ENCODE measurements at regions not wholly inside any gene's neighbourhood (a gene's known extent, or its start where the extent isn't known, plus 50 kb on each side); places are given as distances from the start of the nearest gene placed in this dataset.

DNA sequence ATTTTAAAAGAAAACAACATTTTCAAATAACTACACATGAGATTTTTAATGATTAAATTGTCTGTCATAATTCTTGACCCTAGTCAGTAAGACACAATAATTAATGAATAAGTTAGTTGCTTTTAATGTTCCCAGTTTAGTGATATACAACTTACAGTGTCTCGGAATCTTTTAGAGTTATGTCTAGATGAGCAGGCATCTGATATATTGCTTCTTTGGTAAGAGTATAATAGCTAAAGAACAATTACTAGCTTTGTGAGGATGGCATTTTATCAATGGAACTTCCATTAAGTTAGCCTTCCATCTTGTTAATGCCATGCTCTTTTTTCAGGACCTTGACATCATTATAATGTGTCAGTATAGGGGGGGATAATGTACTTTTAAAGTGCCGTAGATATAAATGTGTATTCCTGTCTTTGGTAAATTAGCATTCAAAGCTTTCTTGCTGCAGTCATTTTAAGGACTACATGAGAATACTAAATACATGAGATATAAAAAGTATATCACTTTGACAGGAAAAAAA, 425.1 kb downstream of the PDHA2 start:
- H3K9me3 Mint-ChIP-seq: peaks cover 4 to 8% of the 10 kb centered on the region in 2 donors
- peaks cover 2% of the 10 kb centered on the region for H3K36me3 Mint-ChIP-seq (ENCODE audit: insufficient read depth)

DNA sequence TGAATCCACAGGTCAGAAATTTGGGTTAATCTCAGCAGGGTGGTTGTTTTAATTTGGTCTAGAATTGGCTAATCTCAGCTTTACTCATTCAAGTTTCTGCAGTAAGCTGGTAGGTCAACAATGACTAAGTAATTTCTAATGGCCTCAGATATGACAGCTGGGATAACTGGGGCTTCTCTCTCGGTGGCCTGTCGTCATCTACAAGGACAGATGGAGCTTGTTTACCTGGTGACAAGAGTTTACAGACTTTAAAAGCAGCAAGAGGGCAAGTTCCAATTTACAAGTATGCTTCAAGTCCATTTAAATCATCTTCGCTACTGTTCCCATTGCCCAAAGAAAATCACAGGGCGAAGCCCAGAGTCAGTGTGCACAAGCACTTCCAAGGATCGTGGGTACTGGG, 453.9 kb downstream of the PDHA2 start:
- peaks cover 0 to 8% of the 10 kb centered on the region in 2 donors for H3K9me3 Mint-ChIP-seq
- H3K4me1 Mint-ChIP-seq (ENCODE audit: low read depth in 2 of 2): no peaks in the 10 kb centered on the region
- H3K36me3 Mint-ChIP-seq (ENCODE audit: insufficient read depth): no peaks in the 10 kb centered on the region
- no peak overlapping the region for H3K4me3 Mint-ChIP-seq
- DNase-seq (no peak), ATAC-seq (replicated peaks) (no peak)
- no peaks in the 10 kb centered on the region for H3K27me3 Mint-ChIP-seq
- H3K27ac Mint-ChIP-seq: no peak overlapping the region

More for the DNA sequence above, 425.1 kb downstream of the PDHA2 start:
- H3K27ac Mint-ChIP-seq: no peak overlapping the region
- no peak for ATAC-seq (replicated peaks)
- no peak overlapping the region for H3K4me3 Mint-ChIP-seq
- DNase-seq: no peak
- no peaks in the 10 kb centered on the region for H3K4me1 Mint-ChIP-seq (ENCODE audit: low read depth in 2 of 2)
- no peaks in the 10 kb centered on the region for H3K27me3 Mint-ChIP-seq

DNA sequence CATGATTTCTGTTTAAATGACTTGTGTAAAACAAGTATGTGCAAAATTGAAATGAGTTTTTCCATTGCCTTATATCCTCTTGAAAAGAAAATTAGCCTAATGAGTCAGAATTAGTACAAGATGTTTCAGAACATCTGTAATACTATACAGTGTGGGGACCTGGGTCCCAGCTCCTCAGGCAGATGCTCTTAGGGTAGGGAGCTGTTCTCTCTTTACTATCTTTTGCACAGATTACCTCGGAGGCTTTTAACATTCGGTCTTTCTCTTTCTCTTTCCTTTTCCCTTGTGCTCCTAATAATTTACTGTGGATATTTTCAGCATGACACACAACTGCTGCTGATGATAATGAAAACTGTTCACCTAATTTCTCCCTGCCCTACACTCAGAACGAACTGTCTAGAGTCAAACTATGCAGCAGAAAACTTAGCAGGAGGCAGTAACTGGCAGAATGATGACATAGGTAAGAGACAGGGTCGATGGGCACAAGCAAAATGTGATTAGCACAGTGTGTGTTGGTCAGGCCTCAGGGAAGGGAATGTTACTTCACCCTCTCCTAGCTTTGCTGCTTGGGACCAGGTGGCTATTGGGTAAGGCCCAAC, 455.3 kb downstream of the PDHA2 start:
- Mint-ChIP-seq H3K27me3 (no peaks in the 10 kb centered on the region), H3K4me3 (no peak overlapping the region), H3K9me3 (peaks cover 0 to 10% of the 10 kb centered on the region in 2 donors), H3K4me1 (ENCODE audit: low read depth in 2 of 2) (no peaks in the 10 kb centered on the region), H3K27ac (no peak overlapping the region), H3K36me3 (ENCODE audit: insufficient read depth) (no peaks in the 10 kb centered on the region)
- ATAC-seq (replicated peaks) (no peak), DNase-seq (no peak)

DNA sequence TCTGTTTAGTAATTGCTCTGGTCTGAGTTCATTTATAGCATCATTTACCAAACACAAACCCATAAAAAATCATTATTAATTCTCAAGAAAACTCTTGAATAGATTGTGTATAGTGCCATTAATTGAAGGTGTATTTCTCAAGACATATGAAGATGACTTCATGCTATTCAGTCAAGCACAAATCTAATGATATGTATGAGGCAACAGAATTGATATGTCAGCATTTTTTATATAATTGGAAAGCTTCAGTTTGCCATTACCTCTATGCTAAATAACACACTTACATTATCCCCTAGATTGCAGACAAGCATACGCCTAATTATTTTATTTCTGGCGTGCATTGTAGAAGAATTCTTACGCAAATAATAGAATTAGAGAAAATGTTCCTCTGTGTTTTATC, 461.8 kb downstream of the PDHA2 start:
- H3K9me3 Mint-ChIP-seq: peaks cover 0 to 9% of the 10 kb centered on the region in 2 donors

DNA sequence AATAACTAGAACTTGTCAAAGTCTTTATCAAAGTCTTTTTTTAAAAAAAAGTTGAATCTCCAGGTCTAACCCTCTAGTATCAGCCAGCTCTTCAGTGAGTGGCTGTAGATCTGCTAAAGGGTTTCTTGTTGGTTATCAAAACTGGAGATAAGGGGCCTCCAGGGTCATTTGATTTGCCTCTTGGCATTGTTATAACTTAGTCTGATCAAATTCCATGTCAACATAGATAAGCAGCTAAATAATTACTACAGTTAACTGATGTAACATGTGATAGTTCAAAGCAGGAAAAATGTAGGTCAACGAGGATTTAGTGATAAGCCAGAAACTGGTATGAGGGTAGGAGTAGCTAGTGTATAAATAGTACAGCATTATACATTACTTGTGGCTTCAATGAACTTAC, 465.1 kb downstream of the PDHA2 start:
- no peak overlapping the region for H3K27ac Mint-ChIP-seq
- H3K27me3 Mint-ChIP-seq: no peaks in the 10 kb centered on the region
- no peaks in the 10 kb centered on the region for H3K36me3 Mint-ChIP-seq (ENCODE audit: insufficient read depth)
- no peak overlapping the region for H3K4me3 Mint-ChIP-seq
- DNase-seq: no peak
- H3K4me1 Mint-ChIP-seq (ENCODE audit: low read depth in 2 of 2): no peaks in the 10 kb centered on the region
- H3K9me3 Mint-ChIP-seq: peaks cover 11 to 20% of the 10 kb centered on the region in 2 donors
- ATAC-seq (replicated peaks): no peak

More for the DNA sequence above, 461.8 kb downstream of the PDHA2 start:
- Mint-ChIP-seq H3K4me3 (no peak overlapping the region), H3K27me3 (no peaks in the 10 kb centered on the region), H3K4me1 (ENCODE audit: low read depth in 2 of 2) (no peaks in the 10 kb centered on the region), H3K27ac (no peak overlapping the region), H3K36me3 (ENCODE audit: insufficient read depth) (no peaks in the 10 kb centered on the region)
- no peak for ATAC-seq (replicated peaks)
- DNase-seq: no peak

DNA sequence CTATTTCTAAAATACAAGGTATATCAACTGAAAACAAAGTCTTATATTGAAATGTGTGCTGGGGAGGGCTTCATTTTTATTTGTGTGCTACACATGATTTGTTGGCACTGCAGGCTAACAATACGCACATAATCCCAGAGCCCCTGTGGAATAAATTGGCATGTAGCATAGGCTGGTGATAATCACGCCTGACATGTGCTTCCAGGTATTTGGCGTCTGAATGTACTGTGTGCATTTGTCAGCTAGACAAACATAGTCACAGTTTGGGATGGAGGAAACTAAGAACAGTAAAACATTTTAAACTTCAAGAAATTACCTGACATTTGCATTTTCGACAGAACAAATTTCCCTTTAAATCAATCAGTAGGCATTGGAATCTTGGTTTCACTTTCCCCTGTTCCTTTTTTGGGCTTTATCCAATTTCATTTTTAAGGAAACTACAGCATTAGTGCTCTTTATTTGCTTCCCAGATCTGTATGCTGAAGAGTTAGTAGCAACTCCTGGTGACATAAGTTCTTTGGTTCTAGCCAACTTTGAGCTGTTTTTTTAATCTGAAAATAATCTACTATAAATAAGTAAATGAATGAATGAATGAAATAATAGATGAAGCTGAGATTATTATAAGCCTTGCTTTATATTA, 472.3 kb downstream of the PDHA2 start:
- Mint-ChIP-seq H3K4me1 (ENCODE audit: low read depth in 2 of 2) (no peaks in the 10 kb centered on the region), H3K4me3 (no peak overlapping the region)

DNA sequence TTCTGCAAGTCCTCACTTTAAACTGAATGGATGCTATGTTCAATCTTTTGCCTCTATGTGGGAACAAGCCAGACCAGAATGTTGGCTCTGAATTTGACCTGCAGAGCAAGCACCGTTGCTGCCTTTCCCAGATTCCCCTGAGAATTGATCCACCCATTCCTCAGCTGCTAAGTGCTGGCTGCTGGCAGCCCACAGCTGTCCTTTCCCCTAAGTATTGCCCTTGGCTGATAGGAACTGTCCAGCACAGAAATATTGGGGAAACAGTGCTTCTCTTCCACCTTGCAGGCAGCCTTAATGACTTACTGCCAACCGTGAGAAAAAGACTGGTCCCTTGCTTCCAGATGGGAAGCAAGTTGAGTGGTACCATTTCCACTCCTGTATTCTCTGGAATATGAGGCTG, 475.9 kb downstream of the PDHA2 start:
- no peaks in the 10 kb centered on the region for H3K27me3 Mint-ChIP-seq
- no peaks in the 10 kb centered on the region for H3K4me1 Mint-ChIP-seq (ENCODE audit: low read depth in 2 of 2)
- H3K27ac Mint-ChIP-seq: no peak overlapping the region
- peaks cover 0 to 5% of the 10 kb centered on the region in 2 donors for H3K9me3 Mint-ChIP-seq
- no peak for ATAC-seq (replicated peaks)
- DNase-seq: no peak
- no peaks in the 10 kb centered on the region for H3K36me3 Mint-ChIP-seq (ENCODE audit: insufficient read depth)
- H3K4me3 Mint-ChIP-seq: no peak overlapping the region

More for the DNA sequence above, 472.3 kb downstream of the PDHA2 start:
- Mint-ChIP-seq H3K36me3 (ENCODE audit: insufficient read depth) (no peaks in the 10 kb centered on the region), H3K9me3 (peaks cover 6 to 25% of the 10 kb centered on the region in 2 donors), H3K27me3 (no peaks in the 10 kb centered on the region), H3K27ac (no peak overlapping the region)
- DNase-seq: no peak
- no peak for ATAC-seq (replicated peaks)

DNA sequence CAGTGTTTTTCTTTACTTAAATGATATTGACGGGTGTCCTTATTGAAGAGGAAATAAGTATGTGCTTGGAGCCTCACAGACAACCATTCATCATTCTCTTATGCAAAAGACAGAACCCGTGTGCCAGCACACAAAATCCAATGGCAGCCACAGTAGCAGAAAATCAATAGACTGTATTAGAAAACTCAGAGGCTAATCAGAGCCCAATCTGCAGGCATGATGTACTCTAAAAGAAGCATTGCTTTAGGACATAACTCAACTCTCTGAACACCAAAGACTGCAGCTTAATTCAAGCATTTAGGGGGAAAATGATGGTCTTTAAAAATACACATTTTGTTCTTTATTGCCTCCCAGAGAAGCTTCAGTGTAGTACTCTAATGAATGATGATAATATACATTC, 476.9 kb downstream of the PDHA2 start:
- peaks cover 0 to 5% of the 10 kb centered on the region in 2 donors for H3K9me3 Mint-ChIP-seq
- no peak for ATAC-seq (replicated peaks)
- H3K27ac Mint-ChIP-seq: no peak overlapping the region
- no peak overlapping the region for H3K4me3 Mint-ChIP-seq
- DNase-seq: no peak
- no peaks in the 10 kb centered on the region for H3K36me3 Mint-ChIP-seq (ENCODE audit: insufficient read depth)
- H3K27me3 Mint-ChIP-seq: no peaks in the 10 kb centered on the region
- H3K4me1 Mint-ChIP-seq (ENCODE audit: low read depth in 2 of 2): no peaks in the 10 kb centered on the region

DNA sequence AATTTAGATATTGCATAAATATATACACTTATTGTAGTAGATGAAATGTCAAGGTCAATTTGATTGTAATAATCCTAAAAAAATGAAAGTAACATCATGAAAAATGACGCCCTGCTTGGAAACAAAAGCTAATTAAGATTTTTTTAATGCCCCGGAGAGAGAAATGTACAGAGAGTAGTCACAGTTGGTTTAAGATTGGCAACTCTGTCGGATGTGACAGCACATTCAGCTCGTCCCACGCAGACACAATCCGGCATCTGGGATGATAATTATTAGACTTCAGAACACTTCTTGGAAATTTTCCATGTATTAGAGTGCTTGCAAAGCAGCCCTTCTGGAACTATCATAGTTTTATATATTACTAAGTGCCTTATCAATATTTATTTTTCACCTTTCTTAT, 478.0 kb downstream of the PDHA2 start:
- H3K4me1 Mint-ChIP-seq (ENCODE audit: low read depth in 2 of 2): no peaks in the 10 kb centered on the region
- H3K4me3 Mint-ChIP-seq: no peak overlapping the region
- H3K9me3 Mint-ChIP-seq: peaks cover 0 to 5% of the 10 kb centered on the region in 2 donors
- H3K27me3 Mint-ChIP-seq: no peaks in the 10 kb centered on the region
- ATAC-seq (replicated peaks) (no peak), DNase-seq (no peak)
- H3K36me3 Mint-ChIP-seq (ENCODE audit: insufficient read depth): no peaks in the 10 kb centered on the region
- H3K27ac Mint-ChIP-seq: no peak overlapping the region

DNA sequence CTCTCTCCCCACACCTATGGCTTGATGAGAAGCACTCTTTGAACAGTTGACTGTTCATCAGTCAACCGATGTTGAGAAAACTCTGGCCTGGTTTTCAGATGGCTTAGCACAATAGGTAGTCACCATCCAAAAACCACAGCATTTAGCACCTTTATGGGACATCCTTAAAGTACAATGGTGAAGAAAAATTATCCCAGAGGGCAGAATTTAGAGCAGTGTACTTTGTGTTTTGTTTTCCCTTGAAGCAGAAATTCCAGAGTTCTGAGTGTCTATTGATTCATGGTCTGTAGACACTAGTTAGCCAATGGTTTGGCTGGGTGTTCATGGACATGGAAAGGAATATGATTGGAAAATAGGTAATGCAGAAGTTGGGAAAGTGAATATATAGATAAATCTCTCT, 487.0 kb downstream of the PDHA2 start:
- Mint-ChIP-seq H3K4me1 (ENCODE audit: low read depth in 2 of 2) (no peaks in the 10 kb centered on the region), H3K4me3 (no peak overlapping the region), H3K27ac (no peak overlapping the region), H3K27me3 (no peaks in the 10 kb centered on the region), H3K36me3 (ENCODE audit: insufficient read depth) (no peaks in the 10 kb centered on the region), H3K9me3 (peaks cover 11 to 13% of the 10 kb centered on the region in 2 donors)
- DNase-seq (no peak), ATAC-seq (replicated peaks) (no peak)

DNA sequence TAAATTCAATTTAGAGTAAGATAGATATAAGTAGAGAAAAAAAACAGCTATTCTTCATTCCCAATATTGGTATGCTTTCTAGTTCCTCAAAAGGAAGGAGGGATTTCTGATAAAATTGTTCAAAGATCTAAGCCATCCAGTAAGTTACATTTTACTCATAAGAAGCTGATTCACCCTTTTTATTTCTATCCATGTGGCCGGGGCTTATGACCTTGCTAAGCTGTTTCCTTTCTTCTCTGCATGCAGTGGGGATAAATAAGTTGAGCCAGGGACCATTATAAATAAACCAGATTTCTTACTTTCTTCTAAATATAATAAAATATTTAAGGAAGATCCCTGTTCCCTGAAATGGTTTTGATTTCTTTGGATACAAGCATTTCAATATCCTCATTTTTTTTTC, 502.3 kb downstream of the PDHA2 start:
- Mint-ChIP-seq H3K4me3 (no peak overlapping the region), H3K27ac (no peak overlapping the region), H3K27me3 (no peaks in the 10 kb centered on the region), H3K36me3 (ENCODE audit: insufficient read depth) (no peaks in the 10 kb centered on the region), H3K9me3 (peaks cover 0 to 2% of the 10 kb centered on the region in 2 donors), H3K4me1 (ENCODE audit: low read depth in 2 of 2) (no peaks in the 10 kb centered on the region)
- DNase-seq: no peak
- no peak for ATAC-seq (replicated peaks)

DNA sequence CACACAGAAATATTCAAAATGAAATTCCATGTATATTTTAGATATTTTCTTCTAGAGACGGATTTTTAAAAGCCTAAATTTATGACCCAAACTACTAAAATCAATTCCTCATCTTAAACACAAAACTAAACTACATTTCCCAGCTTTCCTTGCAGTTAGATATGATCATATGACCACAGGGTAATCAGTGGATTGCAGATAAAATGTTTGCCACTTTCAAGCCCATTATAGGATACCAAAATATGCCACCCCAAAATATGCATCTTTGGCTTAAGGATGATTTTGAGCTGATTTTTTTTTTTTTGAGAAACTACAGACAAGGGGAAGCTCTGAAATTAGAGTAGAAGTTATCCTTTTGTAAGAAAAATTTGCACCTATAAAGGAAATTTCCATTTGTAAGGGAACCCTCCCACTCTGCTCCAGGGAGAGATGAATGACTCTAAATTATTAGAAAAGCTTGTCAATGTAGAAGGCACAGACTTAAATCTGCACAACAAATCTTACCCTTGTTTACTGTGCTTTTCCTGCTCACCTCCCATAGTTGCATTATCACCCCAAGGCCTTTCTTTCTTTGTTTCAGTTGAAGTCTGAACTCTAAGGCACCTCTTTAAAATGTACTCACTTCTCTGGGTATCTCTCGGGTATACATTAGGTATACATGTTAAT, 503.0 kb downstream of the PDHA2 start:
- Mint-ChIP-seq H3K36me3 (ENCODE audit: insufficient read depth) (no peaks in the 10 kb centered on the region), H3K27ac (no peak overlapping the region), H3K4me1 (ENCODE audit: low read depth in 2 of 2) (no peaks in the 10 kb centered on the region), H3K9me3 (peaks cover 0 to 2% of the 10 kb centered on the region in 2 donors), H3K4me3 (no peak overlapping the region), H3K27me3 (no peaks in the 10 kb centered on the region)
- no peak for DNase-seq
- ATAC-seq (replicated peaks): no peak

DNA sequence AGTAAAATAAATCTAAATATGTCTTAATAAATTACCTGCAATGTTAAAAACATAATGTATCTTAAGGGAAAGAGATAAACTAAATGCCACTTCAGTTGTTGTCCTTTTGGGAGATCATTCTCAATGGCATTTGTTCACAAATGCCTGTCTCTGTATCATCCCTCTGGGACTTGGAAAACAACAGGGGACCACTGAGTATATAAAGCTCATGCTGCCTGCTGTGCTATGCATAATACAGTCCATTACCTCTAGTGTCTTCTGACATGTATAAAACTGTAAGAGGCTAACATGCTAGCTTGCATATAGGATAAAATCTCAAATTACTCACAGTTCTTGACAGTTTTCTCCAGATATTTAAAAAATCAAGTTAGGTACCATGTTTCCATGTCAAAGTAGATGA, 503.9 kb downstream of the PDHA2 start:
- Mint-ChIP-seq H3K4me3 (no peak overlapping the region), H3K9me3 (peaks cover 0 to 2% of the 10 kb centered on the region in 2 donors), H3K4me1 (ENCODE audit: low read depth in 2 of 2) (no peaks in the 10 kb centered on the region), H3K27ac (no peak overlapping the region), H3K27me3 (no peaks in the 10 kb centered on the region), H3K36me3 (ENCODE audit: insufficient read depth) (no peaks in the 10 kb centered on the region)
- no peak for ATAC-seq (replicated peaks)
- DNase-seq: no peak

DNA sequence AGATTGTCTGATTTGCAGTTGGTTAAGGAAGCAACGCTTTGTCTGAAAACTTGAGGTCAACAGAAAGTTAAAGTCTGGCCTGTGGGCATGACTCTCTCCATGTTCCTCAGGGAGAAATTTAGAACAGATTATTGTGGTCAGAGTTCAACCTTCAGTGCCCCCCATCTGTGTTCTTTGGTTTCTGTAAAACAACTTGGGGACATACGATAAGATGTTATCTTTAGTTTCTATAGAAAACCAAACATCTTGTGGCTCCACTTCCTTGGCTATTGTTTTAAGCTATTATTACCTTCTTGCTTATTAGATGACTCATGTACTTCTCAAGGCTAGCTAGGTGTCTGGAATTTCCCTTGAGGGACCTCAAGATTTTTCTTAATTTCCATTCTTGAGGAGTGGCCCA, 507.7 kb downstream of the PDHA2 start:
- ATAC-seq (replicated peaks) (no peak), DNase-seq (no peak)
- H3K36me3 Mint-ChIP-seq (ENCODE audit: insufficient read depth): no peaks in the 10 kb centered on the region
- H3K27ac Mint-ChIP-seq: no peak overlapping the region
- H3K27me3 Mint-ChIP-seq: no peaks in the 10 kb centered on the region
- H3K4me3 Mint-ChIP-seq: no peak overlapping the region
- no peaks in the 10 kb centered on the region for H3K4me1 Mint-ChIP-seq (ENCODE audit: low read depth in 2 of 2)
- peaks cover 0 to 2% of the 10 kb centered on the region in 2 donors for H3K9me3 Mint-ChIP-seq
